Hepatocyte (in vitro differentiated cells): ENCODE measurements at regions not wholly inside any gene's neighbourhood (a gene's known extent, or its start where the extent isn't known, plus 50 kb on each side); places are given as distances from the start of the nearest gene placed in this dataset.
"Not testable (repeated sequence)": the region's sequence is repeated elsewhere in the genome, so short reads cannot be mapped to it uniquely, and the experiment has no call there.

Experiments used
- DNase-seq: peaks from one replicate; pipeline ENCODE4 v3.0.0-alpha.2; 2016; ENCODE audit warnings: low spot score
- H2AFZ ChIP-seq: fragments of 200-600 bp; sonication (generic); 2 replicates; pipeline ENCODE4 v1.6.0; 2016; ENCODE audit warnings: antibody characterized with exemption, mild to moderate bottlenecking
- H3K27ac ChIP-seq: fragments of 200-600 bp; sonication (generic); 2 replicates; pipeline ENCODE4 v1.5.1; 2016; ENCODE audit warnings: mild to moderate bottlenecking
- H3K27me3 ChIP-seq: fragments of 200-600 bp; sonication (generic); 2 replicates; pipeline ENCODE4 v1.6.1; 2016
- H3K36me3 ChIP-seq: fragments of 200-600 bp; sonication (generic); replicated peaks from 2 replicates; pipeline ENCODE4 v1.5.1; 2016; ENCODE audit warnings: low read depth; ENCODE audit not compliant: insufficient read depth
- H3K4me1 ChIP-seq: fragments of 200-600 bp; sonication (generic); 2 replicates; pipeline ENCODE4 v1.5.1; 2016; ENCODE audit warnings: mild to moderate bottlenecking, moderate library complexity; ENCODE audit not compliant: insufficient read depth
- H3K4me2 ChIP-seq: fragments of 200-600 bp; sonication (generic); 2 replicates; pipeline ENCODE4 v1.6.0; 2016
- H3K4me3 ChIP-seq: fragments of 200-600 bp; sonication (generic); 2 replicates; pipeline ENCODE4 v1.5.1; 2016; ENCODE audit warnings: mild to moderate bottlenecking
- H3K79me2 ChIP-seq: fragments of 200-600 bp; sonication (generic); 2 replicates; pipeline ENCODE4 v1.6.0; 2017; ENCODE audit warnings: mild to moderate bottlenecking
- H3K9me2 ChIP-seq: fragments of 200-600 bp; sonication (generic); replicated peaks from 2 replicates; pipeline ENCODE4 v1.6.0; 2017; ENCODE audit warnings: mild to moderate bottlenecking; ENCODE audit not compliant: insufficient read depth
- H3K9me3 ChIP-seq: fragments of 200-600 bp; sonication (generic); 2 replicates; pipeline ENCODE4 v1.5.1; 2016; ENCODE audit warnings: low read depth, mild to moderate bottlenecking
- H4K20me1 ChIP-seq: fragments of 200-600 bp; sonication (generic); 2 replicates; pipeline ENCODE4 v1.6.0; 2016; ENCODE audit warnings: mild to moderate bottlenecking; ENCODE audit not compliant: insufficient read depth, poor library complexity, severe bottlenecking
- EZH2 ChIP-seq: fragments of 200-600 bp; sonication (generic); IDR thresholded peaks from 2 replicates; pipeline ENCODE4 v1.6.1; 2016; ENCODE audit warnings: antibody characterized with exemption, mild to moderate bottlenecking, borderline replicate concordance
- EZH2phosphoT487 ChIP-seq: fragments of 200-600 bp; sonication (generic); IDR thresholded peaks from one replicate; pipeline ENCODE4 v1.6.1; 2018; ENCODE audit warnings: antibody characterized with exemption, mild to moderate bottlenecking, low read depth, moderate library complexity; ENCODE audit not compliant: unreplicated experiment, severe bottlenecking
- WGBS: methylation state at CpG from one replicate; pipeline ENCODE4 v1.1.6; 2016; ENCODE audit warnings: low lambda C conversion rate; ENCODE audit errors: missing lambda C conversion rate; 5-methylcytosine and 5-hydroxymethylcytosine counted together
- TF ChIP-seq, protein P1 (sequence below): fragments of 200-600 bp; sonication (generic); IDR thresholded peaks from 2 replicates; pipeline ENCODE4 v1.5.1; 2016; ENCODE audit warnings: antibody characterized with exemption, mild to moderate bottlenecking; ENCODE audit not compliant: poor library complexity

DNA sequence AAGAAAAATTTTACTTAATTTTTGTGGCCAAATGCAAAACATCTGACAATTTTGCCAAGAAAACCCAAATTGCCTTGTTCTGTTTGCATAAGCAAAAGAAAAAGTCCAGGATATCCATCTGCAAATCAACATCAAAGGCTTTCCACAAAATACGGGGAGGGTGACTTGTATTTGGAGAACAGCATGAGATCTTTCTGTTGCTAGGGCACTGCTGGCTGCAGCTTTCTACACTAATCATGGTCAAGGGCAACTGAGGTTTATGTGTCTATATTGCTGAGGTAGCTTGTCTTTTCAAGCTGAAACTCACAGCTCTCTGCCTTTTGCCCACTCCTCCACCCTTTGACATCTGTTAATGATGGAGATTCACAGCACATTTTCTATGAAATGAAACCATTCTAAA lies 389.1 kb downstream of the NKX6-1 start:
- Histone ChIP-seq H3K4me2 (no peak overlapping the region), H3K4me3 (no peak overlapping the region), H2AFZ (no peak overlapping the region), H3K79me2 (no peaks in the 10 kb centered on the region), H4K20me1 (no peaks in the 10 kb centered on the region), H3K36me3 (no peaks in the 10 kb centered on the region), H3K9me2 (no peaks in the 10 kb centered on the region), H3K4me1 (no peaks in the 10 kb centered on the region), H3K27ac (no peak overlapping the region), H3K9me3 (peaks cover 7% of the 10 kb centered on the region), H3K27me3 (no peaks in the 10 kb centered on the region)
- 30% methylated on average over 1 of the region's 1 CpG for WGBS
- TF ChIP-seq EZH2: no peak
- no peak for TF ChIP-seq EZH2phosphoT487
- TF ChIP-seq, protein P1, sequence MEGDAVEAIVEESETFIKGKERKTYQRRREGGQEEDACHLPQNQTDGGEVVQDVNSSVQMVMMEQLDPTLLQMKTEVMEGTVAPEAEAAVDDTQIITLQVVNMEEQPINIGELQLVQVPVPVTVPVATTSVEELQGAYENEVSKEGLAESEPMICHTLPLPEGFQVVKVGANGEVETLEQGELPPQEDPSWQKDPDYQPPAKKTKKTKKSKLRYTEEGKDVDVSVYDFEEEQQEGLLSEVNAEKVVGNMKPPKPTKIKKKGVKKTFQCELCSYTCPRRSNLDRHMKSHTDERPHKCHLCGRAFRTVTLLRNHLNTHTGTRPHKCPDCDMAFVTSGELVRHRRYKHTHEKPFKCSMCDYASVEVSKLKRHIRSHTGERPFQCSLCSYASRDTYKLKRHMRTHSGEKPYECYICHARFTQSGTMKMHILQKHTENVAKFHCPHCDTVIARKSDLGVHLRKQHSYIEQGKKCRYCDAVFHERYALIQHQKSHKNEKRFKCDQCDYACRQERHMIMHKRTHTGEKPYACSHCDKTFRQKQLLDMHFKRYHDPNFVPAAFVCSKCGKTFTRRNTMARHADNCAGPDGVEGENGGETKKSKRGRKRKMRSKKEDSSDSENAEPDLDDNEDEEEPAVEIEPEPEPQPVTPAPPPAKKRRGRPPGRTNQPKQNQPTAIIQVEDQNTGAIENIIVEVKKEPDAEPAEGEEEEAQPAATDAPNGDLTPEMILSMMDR: no peak
- DNase-seq: no peak

DNA sequence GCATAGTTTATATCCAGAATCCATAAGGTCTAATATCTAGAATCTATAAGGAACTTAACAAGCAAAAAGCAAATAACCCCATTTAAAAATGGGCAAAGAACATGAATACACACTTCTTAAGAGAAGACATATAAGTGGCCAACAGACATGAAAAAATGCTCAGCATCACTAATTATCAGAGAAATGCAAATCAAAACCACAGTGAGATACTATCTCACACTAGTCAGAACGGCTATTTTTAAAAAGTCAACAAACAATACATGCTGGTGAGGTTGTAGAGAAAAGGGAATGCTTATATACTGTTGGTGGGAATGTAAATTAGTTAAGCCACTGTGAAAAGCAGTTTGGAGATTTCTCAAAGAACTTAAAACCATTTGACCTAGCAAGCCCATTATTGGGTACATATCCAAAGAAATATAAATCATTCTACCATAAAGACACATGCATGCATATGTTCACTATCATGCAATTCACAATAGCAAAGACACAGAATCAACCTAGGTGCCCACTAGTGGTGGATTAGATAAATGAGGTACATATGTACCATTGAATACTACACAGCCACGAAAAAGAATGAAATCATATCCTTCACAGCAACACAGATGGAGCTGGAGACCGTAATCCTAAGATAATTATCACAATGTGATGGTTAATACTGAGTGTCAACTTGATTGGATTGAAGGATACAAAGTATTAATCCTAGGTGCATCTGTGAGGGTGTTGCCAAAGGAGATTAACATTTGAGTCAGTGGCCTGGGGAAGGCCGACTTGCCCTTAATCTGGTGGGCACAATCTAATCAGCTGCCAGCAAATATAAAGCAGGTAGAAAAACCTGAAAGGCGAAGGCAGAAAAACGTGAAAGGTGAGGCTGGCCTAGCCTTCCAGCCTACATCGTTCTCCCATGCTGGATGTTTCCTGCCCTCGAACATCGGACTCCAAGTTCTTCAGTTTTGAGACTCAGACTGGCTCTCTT lies 397.2 kb downstream of the NKX6-1 start:
- not testable (repeated sequence) for H3K4me1 ChIP-seq, H3K9me2 ChIP-seq

DNA sequence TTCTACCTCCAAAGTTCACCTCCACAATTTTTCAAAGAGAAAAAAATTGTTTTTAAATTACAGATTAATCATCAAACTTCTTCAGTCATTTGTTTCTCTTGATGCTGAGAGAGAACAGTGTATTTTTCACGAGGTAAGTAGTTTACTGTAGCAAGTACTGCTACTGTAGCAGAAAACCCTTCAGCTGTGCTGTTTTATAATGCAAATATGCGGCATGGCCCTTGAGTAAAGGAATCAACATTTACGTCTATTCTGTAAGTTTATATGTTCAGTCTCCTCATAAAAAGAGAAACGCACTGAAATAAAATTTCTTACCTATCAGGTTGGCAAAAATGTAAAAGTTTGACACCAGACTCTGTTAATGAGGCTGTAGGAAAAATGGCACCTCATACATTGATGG lies 399.0 kb downstream of the NKX6-1 start:
- no peaks in the 10 kb centered on the region for H3K9me3 ChIP-seq
- H2AFZ ChIP-seq: no peak overlapping the region
- no peaks in the 10 kb centered on the region for H3K79me2 ChIP-seq
- no peak for DNase-seq
- no peaks in the 10 kb centered on the region for H3K4me1 ChIP-seq
- no peaks in the 10 kb centered on the region for H3K27me3 ChIP-seq
- no peaks in the 10 kb centered on the region for H3K9me2 ChIP-seq
- H3K36me3 ChIP-seq: no peaks in the 10 kb centered on the region
- H3K4me2 ChIP-seq: no peak overlapping the region
- H4K20me1 ChIP-seq: no peaks in the 10 kb centered on the region
- 53% methylated on average over 4 of the region's 4 CpGs for WGBS
- H3K27ac ChIP-seq: no peak overlapping the region
- no peak overlapping the region for H3K4me3 ChIP-seq
- TF ChIP-seq EZH2phosphoT487 (no peak), EZH2 (no peak)
- TF ChIP-seq, protein P1: no peak

More for the DNA sequence above, 397.2 kb downstream of the NKX6-1 start:
- H2AFZ ChIP-seq, DNase-seq, H3K4me2 ChIP-seq, H3K36me3 ChIP-seq, H4K20me1 ChIP-seq, H3K27ac ChIP-seq, H3K79me2 ChIP-seq, H3K27me3 ChIP-seq, H3K9me3 ChIP-seq, H3K4me3 ChIP-seq: not testable (repeated sequence)
- WGBS: 88% methylated on average over 9 of the region's 9 CpGs

DNA sequence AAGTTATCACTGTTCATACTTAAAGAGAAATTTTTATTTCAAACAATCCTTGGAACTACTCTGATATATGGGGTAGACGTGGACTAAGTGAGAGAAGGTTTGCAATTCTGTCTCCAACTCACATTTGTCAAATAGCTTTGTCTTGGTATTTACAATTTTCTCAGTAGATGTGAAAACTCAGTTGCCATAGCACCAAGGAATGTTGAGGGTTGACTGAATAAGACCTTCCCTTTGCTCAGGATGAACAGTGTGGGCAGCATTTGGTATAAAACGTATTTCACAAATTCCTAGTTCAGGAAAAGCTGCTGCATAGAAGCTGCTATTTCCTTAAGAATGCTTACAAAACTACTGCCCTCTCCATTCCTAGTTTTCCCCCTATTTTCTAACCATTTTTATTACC lies 399.5 kb downstream of the NKX6-1 start:
- no peak for TF ChIP-seq EZH2
- TF ChIP-seq, protein P1: no peak
- TF ChIP-seq EZH2phosphoT487: no peak

More for the DNA sequence above, 399.5 kb downstream of the NKX6-1 start:
- Histone ChIP-seq H3K79me2 (no peaks in the 10 kb centered on the region), H3K9me2 (no peaks in the 10 kb centered on the region), H3K36me3 (no peaks in the 10 kb centered on the region), H3K4me1 (no peaks in the 10 kb centered on the region), H3K27me3 (no peaks in the 10 kb centered on the region), H4K20me1 (no peaks in the 10 kb centered on the region), H2AFZ (no peak overlapping the region), H3K9me3 (no peaks in the 10 kb centered on the region), H3K27ac (no peak overlapping the region), H3K4me3 (no peak overlapping the region), H3K4me2 (no peak overlapping the region)
- 54% methylated on average over 2 of the region's 2 CpGs for WGBS
- no peak for DNase-seq
